Cardiac fibroblast (primary cell): ENCODE measurements at regions not wholly inside any gene's neighbourhood (a gene's known extent, or its start where the extent isn't known, plus 50 kb on each side); places are given as distances from the start of the nearest gene placed in this dataset.

Experiments
- DNase-seq, 2 donors: peaks; one replicate each; pipeline versions ENCODE4 v3.0.0 to v3.0.0-alpha.2; 2010; ENCODE audit warnings: low read depth in 2 of 2
- H3K4me3 ChIP-seq, 2 donors: replicated peaks in 1 of 2; 1 replicate in 1 of 2; 2 replicates in 1 of 2; pipeline ENCODE4 v1.5.1; 2011; ENCODE audit warnings: low read depth in 2 of 2, low read length in 2 of 2, mild to moderate bottlenecking in 2 of 2, moderate library complexity in 1 of 2
- CTCF ChIP-seq: IDR thresholded peaks from one replicate; pipeline ENCODE4 v1.5.1; 2011; ENCODE audit warnings: low read depth, mild to moderate bottlenecking, low read length, inconsistent platforms

GRCh38 chr14:71361874-71362273 lies 454.6 kb downstream of the PCNX1 start:
- no peak for TF ChIP-seq CTCF
- no peak for DNase-seq
- H3K4me3 ChIP-seq: no peak overlapping the region

- DNase-seq: no peak
- no peak for TF ChIP-seq CTCF
- H3K4me3 ChIP-seq: no peak overlapping the region
Measured at GRCh38 chr14:71362282-71362681, 455.0 kb downstream of the PCNX1 start.

- DNase-seq: peak; percentile 82 to 88
- no peak for TF ChIP-seq CTCF
- no peak overlapping the region for H3K4me3 ChIP-seq
Measured at GRCh38 chr14:71362920-71363584, 455.8 kb downstream of the PCNX1 start.

GRCh38 chr14:71363946-71364925 lies 457.0 kb downstream of the PCNX1 start:
- peak; percentile 78 to 79 for DNase-seq
- no peak overlapping the region for H3K4me3 ChIP-seq
- TF ChIP-seq CTCF: no peak

GRCh38 chr14:71365361-71365760 lies 458.1 kb downstream of the PCNX1 start:
- peak in 1 of 2 donors; percentile 45 for DNase-seq
- no peak for TF ChIP-seq CTCF
- no peak overlapping the region for H3K4me3 ChIP-seq

GRCh38 chr14:71366861-71367260 lies 459.6 kb downstream of the PCNX1 start:
- no peak overlapping the region for H3K4me3 ChIP-seq
- no peak for DNase-seq
- TF ChIP-seq CTCF: no peak
